ENCODE measurements at regions not wholly inside any gene's neighbourhood (a gene's known extent, or its start where the extent isn't known, plus 50 kb on each side); places are given as distances from the start of the nearest gene placed in this dataset.
A peak's percentile ranks its signal among the peaks of the same experiment; 100 is the strongest.

DNA sequence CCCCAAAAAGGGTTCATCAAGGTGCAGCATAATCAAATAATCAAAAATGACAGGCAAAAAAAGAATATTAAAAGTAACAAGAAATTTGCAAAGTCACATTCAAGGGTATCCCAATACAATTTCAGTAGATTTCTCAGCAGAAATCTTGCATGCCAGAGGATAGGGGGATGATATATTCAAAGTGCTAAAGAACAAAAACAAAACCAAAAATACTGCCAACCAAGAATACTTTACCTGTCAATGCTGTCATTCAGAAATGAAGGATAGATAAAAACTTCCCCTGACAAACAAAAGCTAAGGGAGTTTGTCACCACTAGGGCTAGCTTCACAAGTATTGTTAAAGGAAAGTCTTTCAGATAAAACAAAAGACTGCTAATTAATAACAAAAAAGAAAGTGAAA, 68.7 kb upstream of the EDIL3 start:
- TF ChIP-seq, protein P1, sequence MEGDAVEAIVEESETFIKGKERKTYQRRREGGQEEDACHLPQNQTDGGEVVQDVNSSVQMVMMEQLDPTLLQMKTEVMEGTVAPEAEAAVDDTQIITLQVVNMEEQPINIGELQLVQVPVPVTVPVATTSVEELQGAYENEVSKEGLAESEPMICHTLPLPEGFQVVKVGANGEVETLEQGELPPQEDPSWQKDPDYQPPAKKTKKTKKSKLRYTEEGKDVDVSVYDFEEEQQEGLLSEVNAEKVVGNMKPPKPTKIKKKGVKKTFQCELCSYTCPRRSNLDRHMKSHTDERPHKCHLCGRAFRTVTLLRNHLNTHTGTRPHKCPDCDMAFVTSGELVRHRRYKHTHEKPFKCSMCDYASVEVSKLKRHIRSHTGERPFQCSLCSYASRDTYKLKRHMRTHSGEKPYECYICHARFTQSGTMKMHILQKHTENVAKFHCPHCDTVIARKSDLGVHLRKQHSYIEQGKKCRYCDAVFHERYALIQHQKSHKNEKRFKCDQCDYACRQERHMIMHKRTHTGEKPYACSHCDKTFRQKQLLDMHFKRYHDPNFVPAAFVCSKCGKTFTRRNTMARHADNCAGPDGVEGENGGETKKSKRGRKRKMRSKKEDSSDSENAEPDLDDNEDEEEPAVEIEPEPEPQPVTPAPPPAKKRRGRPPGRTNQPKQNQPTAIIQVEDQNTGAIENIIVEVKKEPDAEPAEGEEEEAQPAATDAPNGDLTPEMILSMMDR (IDR thresholded peaks at IDR 0.05), result no peak
- no peak for TF ChIP-seq POLR2A (IDR thresholded peaks at IDR 0.05)
- Histone ChIP-seq H3K4me1 (no peaks in the 10 kb centered on the region), H3K27me3 (no peaks in the 10 kb centered on the region), H3K36me3 (no peaks in the 10 kb centered on the region), H3K9me3 (peaks cover 0 to 26% (median 8%) of the 10 kb centered on the region in 12 donors), H3K4me3 (no peak overlapping the region), H3K27ac (no peak overlapping the region)
- DNase-seq, result no peak
- intact Hi-C loops (cut with DNase I), result loop anchor here in 1 of 10 donors (10.0 kb wide), 1 partner anchor 179 kb away; no protein-coding TSS in a partner anchor
- no peak for ATAC-seq

DNA sequence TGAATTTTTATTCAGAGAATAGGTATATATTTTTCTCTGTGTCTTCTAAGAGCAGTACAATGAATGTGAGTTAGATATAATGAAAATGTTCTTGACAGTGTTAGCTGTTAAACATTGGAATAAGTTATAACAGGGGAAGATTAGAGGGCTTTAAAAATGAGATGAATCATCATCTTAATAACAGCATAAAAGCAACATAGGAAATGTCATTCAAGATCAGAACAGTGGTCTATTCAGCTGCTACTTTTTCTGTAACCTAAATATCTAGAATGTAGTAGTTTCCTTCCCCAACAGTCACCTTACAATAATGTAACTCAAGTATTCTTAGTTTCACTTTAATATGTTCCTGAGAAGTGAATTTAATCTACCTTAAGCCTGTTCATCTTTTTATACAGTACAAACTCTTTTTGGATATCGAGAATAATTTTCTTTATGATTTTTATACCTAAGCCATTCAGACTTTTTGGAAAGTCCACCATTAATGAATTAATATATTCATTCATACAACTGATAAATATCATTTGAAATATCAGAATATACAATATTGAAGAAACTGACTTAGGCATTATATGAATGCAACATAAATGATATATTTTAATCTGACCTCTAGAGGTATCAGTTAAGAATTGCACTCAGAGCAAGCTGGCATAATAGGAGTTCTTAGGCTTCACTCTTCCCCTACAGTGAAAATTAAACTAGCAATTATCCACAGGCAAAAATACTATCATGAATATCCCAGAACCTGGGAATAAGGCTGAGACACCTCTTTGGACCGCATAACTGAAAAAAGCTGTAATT, 66.1 kb upstream of the EDIL3 start:
- DNase-seq, result no peak
- Histone ChIP-seq H3K27me3 (no peaks in the 10 kb centered on the region), H3K4me1 (no peaks in the 10 kb centered on the region), H3K4me3 (no peak overlapping the region), H3K27ac (no peak overlapping the region), H3K36me3 (no peaks in the 10 kb centered on the region), H3K9me3 (peaks cover 0 to 22% (median 8%) of the 10 kb centered on the region in 12 donors)
- no peak for ATAC-seq
- TF ChIP-seq, protein P1 (IDR thresholded peaks at IDR 0.05), result peak in 7 of 12 donors; percentile 8 to 41 (median 27)
- no peak for TF ChIP-seq POLR2A (IDR thresholded peaks at IDR 0.05)
- WGBS, 4 donors, result 90 to 94% (median 93%) methylated on average over 2 of the region's 2 CpGs
- intact Hi-C loops (cut with DNase I), result loop anchor here in 1 of 10 donors (10.0 kb wide), 1 partner anchor 176 kb away; no protein-coding TSS in a partner anchor

DNA sequence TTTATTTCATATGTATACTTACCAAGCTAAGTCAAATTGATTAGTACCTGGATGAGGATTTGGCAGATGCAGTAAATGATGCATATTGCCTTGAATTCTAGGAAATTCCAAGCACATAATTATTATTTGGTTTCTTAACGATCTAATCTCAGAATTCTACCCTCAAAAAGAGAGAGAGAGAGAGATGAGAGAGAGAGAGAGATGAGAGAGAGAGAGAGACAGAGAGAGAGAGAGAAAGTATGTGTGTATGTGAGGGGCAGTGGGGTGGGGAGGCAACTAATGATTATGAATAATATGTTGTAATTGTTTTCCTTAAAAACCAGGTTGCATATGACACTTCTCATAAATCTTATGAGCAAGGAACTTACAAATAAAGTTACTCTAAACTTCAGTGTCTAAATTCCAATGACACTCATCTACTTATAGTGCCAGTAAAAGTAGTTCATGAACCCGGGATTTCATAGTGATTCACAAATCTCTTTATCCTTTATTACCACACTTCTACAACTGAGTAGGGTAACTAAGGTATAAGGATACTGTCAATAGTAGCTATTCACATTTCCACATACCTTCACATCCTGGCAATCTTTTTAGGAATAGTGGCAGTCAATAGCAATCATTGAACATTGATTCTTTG, 60.5 kb upstream of the EDIL3 start:
- Histone ChIP-seq H3K4me3 (no peak overlapping the region), H3K4me1 (no peaks in the 10 kb centered on the region), H3K36me3 (no peaks in the 10 kb centered on the region), H3K9me3 (peaks cover 0 to 9% (median 0%) of the 10 kb centered on the region in 12 donors), H3K27me3 (no peaks in the 10 kb centered on the region), H3K27ac (no peak overlapping the region)
- ATAC-seq (no peak), DNase-seq (no peak)
- TF ChIP-seq, protein P1 (IDR thresholded peaks at IDR 0.05), result no peak
- TF ChIP-seq POLR2A (IDR thresholded peaks at IDR 0.05), result no peak
- 64 to 71% (median 67%) methylated on average over 2 of the region's 2 CpGs for WGBS, 4 donors
- intact Hi-C loops (cut with DNase I), result no loop called here

DNA sequence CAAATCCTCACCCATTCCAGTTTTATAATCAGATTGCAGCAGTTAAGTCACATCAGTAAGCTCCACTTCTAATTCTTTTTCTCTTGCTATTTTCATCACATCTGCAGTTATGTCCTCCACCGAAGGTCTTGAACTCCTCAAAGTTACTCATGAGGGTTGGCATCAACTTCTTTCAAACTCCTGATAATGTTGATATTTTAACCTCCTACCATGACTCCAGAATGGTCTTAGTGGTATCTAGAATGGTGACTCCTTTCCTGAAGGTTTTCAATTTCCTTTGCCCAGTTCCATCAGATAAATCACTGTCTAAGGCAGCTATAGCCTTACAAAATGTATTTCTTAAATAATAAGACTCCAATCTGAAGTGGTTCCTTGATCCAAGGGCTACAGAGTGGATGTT, 53.8 kb upstream of the EDIL3 start:
- 85 to 91% (median 88%) methylated on average over 1 of the region's 1 CpG for whole genome bisulfite sequencing, 4 donors
- no peak for ATAC-seq
- TF ChIP-seq POLR2A (IDR thresholded peaks at IDR 0.05), result no peak
- TF ChIP-seq, protein P1 (IDR thresholded peaks at IDR 0.05), result no peak
- peaks cover 0 to 9% (median 0%) of the 10 kb centered on the region in 12 donors for H3K9me3 ChIP-seq
- H3K27ac ChIP-seq, result no peak overlapping the region
- no peaks in the 10 kb centered on the region for H3K27me3 ChIP-seq
- intact Hi-C loops (cut with DNase I), result no loop called here
- no peak overlapping the region for H3K4me3 ChIP-seq
- no peak for DNase-seq
- no peaks in the 10 kb centered on the region for H3K4me1 ChIP-seq
- H3K36me3 ChIP-seq, result no peaks in the 10 kb centered on the region

All from heart left ventricle (tissue), 16 donors.